GM23248 (cell line): ENCODE measurements at regions not wholly inside any gene's neighbourhood (a gene's known extent, or its start where the extent isn't known, plus 50 kb on each side); places are given as distances from the start of the nearest gene placed in this dataset.

Experiments
- EZH2 ChIP-seq: fragments of 200-600 bp; sonication (generic); IDR thresholded peaks from 2 replicates; pipeline ENCODE4 v1.6.1; 2018; ENCODE audit warnings: antibody characterized with exemption, mild to moderate bottlenecking; ENCODE audit not compliant: insufficient read depth, poor library complexity, severe bottlenecking
- EZH2phosphoT487 ChIP-seq: fragments of 200-600 bp; sonication (generic); IDR thresholded peaks from 2 replicates; pipeline ENCODE4 v1.6.1; 2018; ENCODE audit warnings: antibody characterized with exemption, moderate library complexity, mild to moderate bottlenecking, low read depth; ENCODE audit not compliant: insufficient read depth

- TF ChIP-seq EZH2 (no peak), EZH2phosphoT487 (no peak)
Observed at GRCh38 chr5:74461251-74461650, 179.3 kb downstream of the ENC1 start.
